GM06990 (cell line): ENCODE measurements at regions not wholly inside any gene's neighbourhood (a gene's known extent, or its start where the extent isn't known, plus 50 kb on each side); places are given as distances from the start of the nearest gene placed in this dataset.

Source experiments
- DNase-seq: peaks from one replicate; pipeline ENCODE4 v3.0.0-alpha.2; 2011; ENCODE audit not compliant: insufficient read length; ENCODE audit errors: extremely low read depth
- H3K27me3 ChIP-seq: replicated peaks from 2 replicates; pipeline ENCODE4 v1.6.0; 2011; ENCODE audit warnings: low read length; ENCODE audit not compliant: control insufficient read depth, insufficient read depth
- H3K36me3 ChIP-seq: 2 replicates; pipeline ENCODE4 v1.5.1; 2011; ENCODE audit warnings: low read length; ENCODE audit not compliant: control insufficient read depth, insufficient read depth
- H3K4me3 ChIP-seq: replicated peaks from 2 replicates; pipeline ENCODE4 v1.5.1; 2011; ENCODE audit warnings: low read depth, mild to moderate bottlenecking, control low read depth, low read length
- TF ChIP-seq, protein P1 (sequence below): IDR thresholded peaks from 2 replicates; pipeline ENCODE4 v1.5.1; 2011; ENCODE audit warnings: low read length, control low read depth, mild to moderate bottlenecking, inconsistent platforms; ENCODE audit not compliant: insufficient read depth, poor library complexity, severe bottlenecking

DNA sequence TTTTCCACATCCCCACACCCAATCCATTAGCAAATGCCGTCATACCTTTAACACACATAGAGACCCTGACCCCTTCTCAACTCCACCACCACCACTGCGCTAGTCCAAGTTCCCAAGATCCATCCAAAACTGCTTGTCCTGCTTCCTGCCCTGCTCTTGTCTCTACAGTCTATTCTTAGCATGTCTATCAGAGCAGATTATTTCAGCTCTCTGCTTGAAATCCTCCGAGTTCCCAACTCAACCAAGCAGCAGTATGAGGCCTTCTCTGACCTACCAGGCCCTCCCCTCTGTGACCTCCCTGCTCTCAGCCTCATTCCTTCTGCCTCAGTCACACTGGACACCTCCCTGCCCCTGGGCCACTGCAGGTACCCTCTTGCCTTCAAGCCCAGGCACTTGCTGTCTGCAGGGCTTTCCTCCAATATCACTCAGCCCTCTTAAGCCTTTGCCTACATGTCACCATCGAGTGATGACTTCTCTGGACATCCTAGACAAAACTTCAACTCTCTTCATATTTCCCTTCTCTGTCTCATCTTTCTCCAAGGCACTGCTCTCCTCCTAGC, 134.6 kb downstream of the SPATA19 start:
- TF ChIP-seq, protein P1, sequence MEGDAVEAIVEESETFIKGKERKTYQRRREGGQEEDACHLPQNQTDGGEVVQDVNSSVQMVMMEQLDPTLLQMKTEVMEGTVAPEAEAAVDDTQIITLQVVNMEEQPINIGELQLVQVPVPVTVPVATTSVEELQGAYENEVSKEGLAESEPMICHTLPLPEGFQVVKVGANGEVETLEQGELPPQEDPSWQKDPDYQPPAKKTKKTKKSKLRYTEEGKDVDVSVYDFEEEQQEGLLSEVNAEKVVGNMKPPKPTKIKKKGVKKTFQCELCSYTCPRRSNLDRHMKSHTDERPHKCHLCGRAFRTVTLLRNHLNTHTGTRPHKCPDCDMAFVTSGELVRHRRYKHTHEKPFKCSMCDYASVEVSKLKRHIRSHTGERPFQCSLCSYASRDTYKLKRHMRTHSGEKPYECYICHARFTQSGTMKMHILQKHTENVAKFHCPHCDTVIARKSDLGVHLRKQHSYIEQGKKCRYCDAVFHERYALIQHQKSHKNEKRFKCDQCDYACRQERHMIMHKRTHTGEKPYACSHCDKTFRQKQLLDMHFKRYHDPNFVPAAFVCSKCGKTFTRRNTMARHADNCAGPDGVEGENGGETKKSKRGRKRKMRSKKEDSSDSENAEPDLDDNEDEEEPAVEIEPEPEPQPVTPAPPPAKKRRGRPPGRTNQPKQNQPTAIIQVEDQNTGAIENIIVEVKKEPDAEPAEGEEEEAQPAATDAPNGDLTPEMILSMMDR = no peak
- H3K36me3 ChIP-seq = no peaks in the 10 kb centered on the region
- no peak for DNase-seq
- no peak overlapping the region for H3K4me3 ChIP-seq
- H3K27me3 ChIP-seq = no peaks in the 10 kb centered on the region; the same call in 1 of the 2 replicates

DNA sequence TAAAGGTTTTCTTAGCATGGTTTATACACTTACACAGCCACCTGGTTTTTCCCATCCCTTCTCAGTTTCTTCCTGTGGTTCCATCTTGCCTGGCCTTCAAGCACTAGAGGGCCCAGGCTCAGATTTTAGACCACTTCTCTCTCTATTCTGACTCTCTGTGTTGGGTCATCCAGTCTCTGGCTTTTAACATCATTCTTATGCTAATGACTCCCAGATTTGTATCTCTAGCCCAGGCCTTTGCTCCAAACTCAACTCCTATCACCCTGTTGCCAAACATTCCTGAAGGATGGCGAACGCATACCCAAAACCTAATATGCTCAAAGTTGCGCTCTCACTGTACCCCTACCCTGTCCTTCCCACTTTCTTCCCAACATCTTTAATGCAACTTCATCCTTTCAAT, 135.1 kb downstream of the SPATA19 start:
- H3K36me3 ChIP-seq = no peaks in the 10 kb centered on the region
- H3K4me3 ChIP-seq = no peak overlapping the region
- TF ChIP-seq, protein P1 = no peak
- no peak for DNase-seq
- H3K27me3 ChIP-seq = no peaks in the 10 kb centered on the region; the same call in 1 of the 2 replicates

DNA sequence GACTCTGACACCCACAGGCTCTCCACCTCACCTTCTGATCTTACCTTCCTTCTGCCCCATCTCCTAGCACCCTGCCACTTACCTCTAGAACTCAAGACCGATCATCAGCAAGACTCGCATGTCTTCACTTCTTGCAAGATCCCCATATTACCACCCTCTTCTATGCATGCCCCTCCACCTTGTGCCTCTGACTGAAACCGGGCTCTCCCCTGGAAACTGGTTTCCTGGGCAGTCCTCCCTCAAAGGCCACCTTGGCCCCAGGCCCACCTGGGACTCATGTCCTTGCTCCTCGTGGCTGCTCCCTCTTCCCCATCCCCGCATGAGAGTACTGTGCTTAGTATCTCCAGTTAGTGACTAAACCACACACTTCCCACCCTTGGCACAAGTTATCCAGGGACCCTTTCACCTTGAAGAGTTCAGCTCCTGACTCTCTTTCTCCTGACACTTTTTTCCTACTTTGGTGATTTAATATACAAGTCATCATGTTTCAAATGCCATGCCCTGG, 136.7 kb downstream of the SPATA19 start:
- H3K27me3 ChIP-seq = no peaks in the 10 kb centered on the region; the same call in 1 of the 2 replicates
- TF ChIP-seq, protein P1 = no peak
- DNase-seq = no peak

DNA sequence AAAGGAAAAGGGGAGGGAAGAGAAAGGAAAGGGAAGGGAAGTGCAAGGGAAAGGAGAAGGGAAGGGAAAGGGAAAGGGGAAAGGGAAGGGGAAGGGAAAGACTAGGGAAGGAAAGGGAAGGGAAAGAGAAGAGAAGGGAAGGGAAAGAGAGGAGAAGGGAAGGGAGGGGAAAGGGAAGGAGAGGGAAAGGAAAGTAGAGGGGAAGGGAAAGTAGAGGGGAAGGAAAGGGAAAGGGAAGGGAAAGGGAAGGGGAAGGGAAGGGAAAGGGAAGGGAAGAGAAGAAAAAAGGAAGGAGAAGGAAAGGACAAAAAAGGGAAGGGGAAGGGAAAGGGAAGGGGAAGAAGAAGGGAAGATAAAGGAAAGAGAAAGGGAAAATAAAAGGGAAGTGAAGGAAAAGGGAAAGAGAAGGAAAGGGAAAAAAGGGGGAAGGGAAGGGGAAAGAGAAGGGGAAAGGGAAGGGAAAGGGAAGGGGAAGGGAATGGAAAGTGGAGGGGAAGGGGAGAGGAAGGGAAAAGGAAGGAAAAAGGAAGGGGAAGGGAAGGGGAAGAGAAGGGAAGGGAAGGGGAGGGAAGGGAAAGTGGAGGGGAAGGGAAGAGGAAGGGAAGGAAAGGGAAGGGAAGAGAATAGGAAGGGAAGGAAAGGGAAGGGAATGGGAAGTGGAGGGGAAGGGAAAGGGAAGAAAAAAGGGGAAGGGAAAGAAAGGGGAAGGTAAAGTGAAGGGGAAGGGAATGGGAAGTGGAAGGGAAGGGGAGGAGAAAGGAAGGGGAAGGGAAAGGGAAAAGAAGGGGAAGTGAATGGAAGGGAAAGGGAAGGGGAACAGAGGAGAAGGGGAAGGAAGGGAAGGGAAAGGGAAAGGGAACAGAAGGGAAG, 138.2 kb downstream of the SPATA19 start:
- DNase-seq = no peak
- no peaks in the 10 kb centered on the region for H3K36me3 ChIP-seq
- H3K4me3 ChIP-seq = no peak overlapping the region
- no peaks in the 10 kb centered on the region for H3K27me3 ChIP-seq
- TF ChIP-seq, protein P1 = no peak

More for the DNA sequence above, 136.7 kb downstream of the SPATA19 start:
- H3K4me3 ChIP-seq = no peak overlapping the region
- no peaks in the 10 kb centered on the region for H3K36me3 ChIP-seq

DNA sequence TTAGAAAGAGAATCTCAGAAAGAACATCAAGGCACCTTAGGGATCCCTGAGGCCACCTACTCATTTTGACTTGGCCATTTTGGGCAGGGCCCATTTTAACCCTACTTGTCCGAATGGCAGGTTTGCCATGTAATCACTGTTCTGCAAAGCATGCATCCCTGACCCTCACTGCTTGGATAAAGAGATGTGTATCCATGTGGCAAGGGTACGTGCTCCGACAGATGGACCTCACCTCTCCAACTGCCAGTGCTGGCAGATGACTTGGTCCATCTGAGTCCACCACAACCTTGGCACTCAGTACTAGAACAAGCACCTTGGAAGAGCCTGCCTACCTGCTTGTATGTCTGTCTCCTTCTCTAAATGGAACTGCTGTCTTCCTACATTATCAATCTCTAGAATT, 139.4 kb downstream of the SPATA19 start:
- TF ChIP-seq, protein P1 = no peak
- no peaks in the 10 kb centered on the region for H3K27me3 ChIP-seq
- DNase-seq = no peak
- H3K36me3 ChIP-seq = no peaks in the 10 kb centered on the region
- H3K4me3 ChIP-seq = no peak overlapping the region
